Hepatocyte (in vitro differentiated cells): ENCODE measurements at regions not wholly inside any gene's neighbourhood (a gene's known extent, or its start where the extent isn't known, plus 50 kb on each side); places are given as distances from the start of the nearest gene placed in this dataset.

Source experiments
- DNase-seq: peaks from one replicate; pipeline ENCODE4 v3.0.0-alpha.2; 2016; ENCODE audit warnings: low spot score
- H2AFZ ChIP-seq: fragments of 200-600 bp; sonication (generic); 2 replicates; pipeline ENCODE4 v1.6.0; 2016; ENCODE audit warnings: antibody characterized with exemption, mild to moderate bottlenecking
- H3K27ac ChIP-seq: fragments of 200-600 bp; sonication (generic); 2 replicates; pipeline ENCODE4 v1.5.1; 2016; ENCODE audit warnings: mild to moderate bottlenecking
- H3K27me3 ChIP-seq: fragments of 200-600 bp; sonication (generic); 2 replicates; pipeline ENCODE4 v1.6.1; 2016
- H3K36me3 ChIP-seq: fragments of 200-600 bp; sonication (generic); replicated peaks from 2 replicates; pipeline ENCODE4 v1.5.1; 2016; ENCODE audit warnings: low read depth; ENCODE audit not compliant: insufficient read depth
- H3K4me1 ChIP-seq: fragments of 200-600 bp; sonication (generic); 2 replicates; pipeline ENCODE4 v1.5.1; 2016; ENCODE audit warnings: mild to moderate bottlenecking, moderate library complexity; ENCODE audit not compliant: insufficient read depth
- H3K4me2 ChIP-seq: fragments of 200-600 bp; sonication (generic); 2 replicates; pipeline ENCODE4 v1.6.0; 2016
- H3K4me3 ChIP-seq: fragments of 200-600 bp; sonication (generic); 2 replicates; pipeline ENCODE4 v1.5.1; 2016; ENCODE audit warnings: mild to moderate bottlenecking
- H3K79me2 ChIP-seq: fragments of 200-600 bp; sonication (generic); 2 replicates; pipeline ENCODE4 v1.6.0; 2017; ENCODE audit warnings: mild to moderate bottlenecking
- H3K9me2 ChIP-seq: fragments of 200-600 bp; sonication (generic); replicated peaks from 2 replicates; pipeline ENCODE4 v1.6.0; 2017; ENCODE audit warnings: mild to moderate bottlenecking; ENCODE audit not compliant: insufficient read depth
- H3K9me3 ChIP-seq: fragments of 200-600 bp; sonication (generic); 2 replicates; pipeline ENCODE4 v1.5.1; 2016; ENCODE audit warnings: low read depth, mild to moderate bottlenecking
- H4K20me1 ChIP-seq: fragments of 200-600 bp; sonication (generic); 2 replicates; pipeline ENCODE4 v1.6.0; 2016; ENCODE audit warnings: mild to moderate bottlenecking; ENCODE audit not compliant: insufficient read depth, poor library complexity, severe bottlenecking
- CTCF ChIP-seq: fragments of 200-600 bp; sonication (generic); IDR thresholded peaks from 2 replicates; pipeline ENCODE4 v1.5.1; 2016; ENCODE audit warnings: antibody characterized with exemption, mild to moderate bottlenecking; ENCODE audit not compliant: poor library complexity
- EZH2 ChIP-seq: fragments of 200-600 bp; sonication (generic); IDR thresholded peaks from 2 replicates; pipeline ENCODE4 v1.6.1; 2016; ENCODE audit warnings: antibody characterized with exemption, mild to moderate bottlenecking, borderline replicate concordance
- EZH2phosphoT487 ChIP-seq: fragments of 200-600 bp; sonication (generic); IDR thresholded peaks from one replicate; pipeline ENCODE4 v1.6.1; 2018; ENCODE audit warnings: antibody characterized with exemption, mild to moderate bottlenecking, low read depth, moderate library complexity; ENCODE audit not compliant: unreplicated experiment, severe bottlenecking
- WGBS: methylation state at CpG from one replicate; pipeline ENCODE4 v1.1.6; 2016; ENCODE audit warnings: low lambda C conversion rate; ENCODE audit errors: missing lambda C conversion rate; 5-methylcytosine and 5-hydroxymethylcytosine counted together

- H3K4me2 ChIP-seq = no peak overlapping the region
- no peak for DNase-seq
- H3K27me3 ChIP-seq = no peaks in the 10 kb centered on the region
- H3K4me1 ChIP-seq = no peaks in the 10 kb centered on the region
- no peaks in the 10 kb centered on the region for H3K9me3 ChIP-seq
- no peak overlapping the region for H3K4me3 ChIP-seq
- no peaks in the 10 kb centered on the region for H3K79me2 ChIP-seq
- H3K27ac ChIP-seq = no peak overlapping the region
- no peaks in the 10 kb centered on the region for H3K9me2 ChIP-seq
- H3K36me3 ChIP-seq = no peaks in the 10 kb centered on the region
- 97% methylated on average over 2 of the region's 2 CpGs for WGBS
- H2AFZ ChIP-seq = no peak overlapping the region
- H4K20me1 ChIP-seq = no peaks in the 10 kb centered on the region
- TF ChIP-seq EZH2phosphoT487 (no peak), EZH2 (no peak), CTCF (no peak)
These were observed 134.7 kb upstream of the AGR3 start for GRCh38 chr7:17016402-17017010.

GRCh38 chr7:17019106-17019505, 137.3 kb upstream of the AGR3 start:
- Histone ChIP-seq H3K4me3 (no peak overlapping the region), H3K4me1 (no peaks in the 10 kb centered on the region), H3K9me2 (no peaks in the 10 kb centered on the region), H3K9me3 (no peaks in the 10 kb centered on the region), H3K27me3 (no peaks in the 10 kb centered on the region), H4K20me1 (no peaks in the 10 kb centered on the region), H3K27ac (no peak overlapping the region), H3K79me2 (no peaks in the 10 kb centered on the region), H3K36me3 (no peaks in the 10 kb centered on the region), H3K4me2 (no peak overlapping the region), H2AFZ (no peak overlapping the region)
- no peak for DNase-seq
- TF ChIP-seq CTCF (no peak), EZH2phosphoT487 (no peak), EZH2 (no peak)
- WGBS = 95% methylated on average over 2 of the region's 2 CpGs

DNA sequence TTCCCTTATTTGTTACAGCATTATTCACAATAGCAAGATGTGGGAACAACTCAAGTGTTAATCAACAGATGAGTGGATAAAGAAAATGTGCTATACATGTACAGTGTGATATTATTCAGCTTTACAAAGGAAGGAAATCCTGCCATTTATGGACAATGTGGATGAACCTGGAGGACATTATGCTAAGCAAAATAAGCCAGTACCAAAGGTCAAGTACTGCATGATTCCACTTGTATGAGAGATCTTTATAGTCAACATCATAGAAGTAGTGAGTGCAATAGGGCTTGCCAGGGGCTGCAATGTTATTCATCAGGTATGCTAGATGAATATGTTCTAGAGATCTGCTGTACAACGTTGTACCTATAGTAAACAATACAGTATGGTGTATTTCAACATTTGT, 138.5 kb upstream of the AGR3 start:
- H3K27me3 ChIP-seq = no peaks in the 10 kb centered on the region
- H3K27ac ChIP-seq = no peak overlapping the region
- H3K9me3 ChIP-seq = no peaks in the 10 kb centered on the region
- no peak for TF ChIP-seq EZH2
- no peak for TF ChIP-seq CTCF
- no peak for TF ChIP-seq EZH2phosphoT487
- H3K4me3 ChIP-seq = no peak overlapping the region
- H3K36me3 ChIP-seq = no peaks in the 10 kb centered on the region
- H3K9me2 ChIP-seq = no peaks in the 10 kb centered on the region
- no peaks in the 10 kb centered on the region for H3K4me1 ChIP-seq
- H3K79me2 ChIP-seq = no peaks in the 10 kb centered on the region
- H3K4me2 ChIP-seq = no peak overlapping the region
- H4K20me1 ChIP-seq = no peaks in the 10 kb centered on the region
- 58% methylated on average over 1 of the region's 1 CpG for WGBS
- DNase-seq = no peak
- H2AFZ ChIP-seq = no peak overlapping the region

GRCh38 chr7:17021205-17021604, 139.4 kb upstream of the AGR3 start:
- Histone ChIP-seq H3K4me2 (no peak overlapping the region), H3K27me3 (no peaks in the 10 kb centered on the region), H3K4me1 (no peaks in the 10 kb centered on the region), H3K4me3 (no peak overlapping the region), H3K9me3 (no peaks in the 10 kb centered on the region), H4K20me1 (no peaks in the 10 kb centered on the region), H3K79me2 (no peaks in the 10 kb centered on the region), H3K36me3 (no peaks in the 10 kb centered on the region), H2AFZ (no peak overlapping the region), H3K27ac (peak overlapping the region; percentile 6), H3K9me2 (no peaks in the 10 kb centered on the region)
- TF ChIP-seq EZH2 (no peak), CTCF (no peak), EZH2phosphoT487 (no peak)
- peak; percentile 39 for DNase-seq
- 66% methylated on average over 3 of the region's 3 CpGs for WGBS
